ENCODE measurements at regions not wholly inside any gene's neighbourhood (a gene's known extent, or its start where the extent isn't known, plus 50 kb on each side); places are given as distances from the start of the nearest gene placed in this dataset.

DNA sequence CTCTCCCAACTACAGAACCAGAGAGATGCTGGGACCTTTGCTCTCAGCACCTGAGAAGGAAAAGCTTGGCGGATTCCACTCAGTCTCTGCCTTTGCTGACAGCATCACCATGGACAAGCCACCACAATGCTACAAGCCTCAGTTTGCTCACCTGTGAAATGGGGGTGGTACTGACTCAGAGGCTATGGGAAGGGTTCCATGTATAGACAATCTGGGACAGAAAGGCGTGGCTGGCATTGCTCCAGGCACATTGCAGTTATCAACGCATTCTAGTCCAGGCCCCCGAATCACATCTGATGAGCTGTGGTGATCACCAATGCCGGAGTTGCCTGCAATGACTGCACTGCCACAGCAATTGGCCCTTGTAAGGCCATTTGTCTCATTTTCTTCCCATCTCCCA is 72.6 kb downstream of the ISX start:
- Histone ChIP-seq H3K36me3 (replicated peaks in 1 of 2; ENCODE audit: control insufficient read depth in 1 of 2, insufficient read depth in 2 of 2, low read length in 2 of 2) (no peaks in the 10 kb centered on the region), H3K4me3 (replicated peaks in 1 of 3; ENCODE audit: low read depth in 2 of 3, low read length in 3 of 3) (no peak overlapping the region), H3K4me1 (ENCODE audit: control insufficient read depth in 1 of 2, insufficient read depth in 2 of 2, low read length in 2 of 2) (no peaks in the 10 kb centered on the region), H4K20me1 (ENCODE audit: insufficient read depth, low read length) (no peaks in the 10 kb centered on the region), H3K27me3 (ENCODE audit: control insufficient read depth in 2 of 2, insufficient read depth in 2 of 2, low read length in 2 of 2) (peaks cover 0 to 3% of the 10 kb centered on the region in 2 donors), H3K4me2 (replicated peaks; ENCODE audit: extremely low read depth, low read length, poor library complexity, severe bottlenecking) (no peak overlapping the region), H3K27ac (ENCODE audit: low read depth in 1 of 2, low read length in 2 of 2) (no peak overlapping the region), H3K9me3 (replicated peaks in 1 of 2; ENCODE audit: control insufficient read depth in 1 of 2, insufficient read depth in 1 of 2, low read length in 2 of 2) (no peaks in the 10 kb centered on the region), H3K9ac (ENCODE audit: insufficient read depth, low read length, poor library complexity, severe bottlenecking) (no peak overlapping the region), H3K79me2 (ENCODE audit: insufficient read depth, low read length) (no peaks in the 10 kb centered on the region), H2AFZ (ENCODE audit: insufficient read depth, low read depth, low read length, poor library complexity, severe bottlenecking) (no peak overlapping the region)
- DNase-seq, result no peak
- H3K9me3 Mint-ChIP-seq, result peaks cover 0 to 6% (median 0%) of the 10 kb centered on the region in 7 donors
- 100% methylated on average over 3 of the region's 5 CpGs for WGBS (ENCODE audit: insufficient coverage)
- H3K4me3 Mint-ChIP-seq, result no peak overlapping the region
- H3K4me1 Mint-ChIP-seq, result no peaks in the 10 kb centered on the region
- H3K27me3 Mint-ChIP-seq (ENCODE audit: low read depth in 3 of 3), result peaks cover 10 to 25% (median 21%) of the 10 kb centered on the region in 3 donors
- H3K36me3 Mint-ChIP-seq, result no peaks in the 10 kb centered on the region
- TF ChIP-seq, protein P1, sequence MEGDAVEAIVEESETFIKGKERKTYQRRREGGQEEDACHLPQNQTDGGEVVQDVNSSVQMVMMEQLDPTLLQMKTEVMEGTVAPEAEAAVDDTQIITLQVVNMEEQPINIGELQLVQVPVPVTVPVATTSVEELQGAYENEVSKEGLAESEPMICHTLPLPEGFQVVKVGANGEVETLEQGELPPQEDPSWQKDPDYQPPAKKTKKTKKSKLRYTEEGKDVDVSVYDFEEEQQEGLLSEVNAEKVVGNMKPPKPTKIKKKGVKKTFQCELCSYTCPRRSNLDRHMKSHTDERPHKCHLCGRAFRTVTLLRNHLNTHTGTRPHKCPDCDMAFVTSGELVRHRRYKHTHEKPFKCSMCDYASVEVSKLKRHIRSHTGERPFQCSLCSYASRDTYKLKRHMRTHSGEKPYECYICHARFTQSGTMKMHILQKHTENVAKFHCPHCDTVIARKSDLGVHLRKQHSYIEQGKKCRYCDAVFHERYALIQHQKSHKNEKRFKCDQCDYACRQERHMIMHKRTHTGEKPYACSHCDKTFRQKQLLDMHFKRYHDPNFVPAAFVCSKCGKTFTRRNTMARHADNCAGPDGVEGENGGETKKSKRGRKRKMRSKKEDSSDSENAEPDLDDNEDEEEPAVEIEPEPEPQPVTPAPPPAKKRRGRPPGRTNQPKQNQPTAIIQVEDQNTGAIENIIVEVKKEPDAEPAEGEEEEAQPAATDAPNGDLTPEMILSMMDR (IDR thresholded peaks at IDR 0.05), result no peak
- no peak overlapping the region for H3K27ac Mint-ChIP-seq
- intact Hi-C loops (cut with micrococcal nuclease), result no loop called here

DNA sequence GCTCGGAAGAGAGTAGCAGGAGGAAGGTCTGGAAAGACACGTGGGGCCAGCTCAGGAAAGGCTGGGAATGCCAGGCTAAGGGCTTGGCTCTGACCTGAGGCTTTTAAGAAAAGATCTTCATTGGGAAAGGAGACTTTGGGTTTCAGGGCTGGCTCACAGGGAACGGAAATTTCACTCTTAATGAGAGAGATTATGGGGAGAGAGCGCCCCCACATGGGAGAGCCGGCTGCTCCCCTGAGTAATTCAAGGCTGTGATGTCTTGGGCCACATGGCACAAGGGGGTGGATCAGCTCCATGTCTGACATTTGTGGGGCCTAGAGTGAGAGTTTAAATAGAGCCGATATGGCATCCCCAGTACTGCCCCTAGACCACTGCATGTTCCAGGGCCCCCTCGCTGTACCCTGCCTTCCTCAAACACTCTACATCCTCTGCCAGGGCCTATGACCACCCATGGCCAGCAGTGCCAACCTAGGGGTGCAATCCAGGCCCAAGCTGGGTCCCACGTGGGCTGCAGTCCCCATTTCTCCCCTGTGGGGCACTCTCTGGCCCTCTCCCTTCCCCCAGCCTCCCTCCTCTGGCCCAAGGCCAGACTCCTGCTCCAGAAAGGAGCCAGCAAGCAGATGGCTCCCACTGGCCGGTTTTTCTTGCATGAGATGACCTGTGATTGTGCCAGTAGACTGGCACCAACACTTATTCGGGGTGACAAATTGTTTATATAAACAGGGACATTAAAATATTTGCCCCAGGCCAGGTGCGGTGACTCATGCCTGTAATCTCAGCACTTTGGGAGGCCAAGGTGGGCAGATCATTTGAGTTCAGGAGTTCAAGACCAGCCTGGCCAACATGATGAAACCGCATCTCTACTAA is 75.2 kb downstream of the ISX start:
- DNase-seq, result no peak
- Histone ChIP-seq H3K4me3 (replicated peaks in 1 of 3; ENCODE audit: low read depth in 2 of 3, low read length in 3 of 3) (no peak overlapping the region), H3K9me3 (replicated peaks in 1 of 2; ENCODE audit: control insufficient read depth in 1 of 2, insufficient read depth in 1 of 2, low read length in 2 of 2) (no peaks in the 10 kb centered on the region), H3K27me3 (ENCODE audit: control insufficient read depth in 2 of 2, insufficient read depth in 2 of 2, low read length in 2 of 2) (no peaks in the 10 kb centered on the region), H3K36me3 (replicated peaks in 1 of 2; ENCODE audit: control insufficient read depth in 1 of 2, insufficient read depth in 2 of 2, low read length in 2 of 2) (no peaks in the 10 kb centered on the region), H3K9ac (ENCODE audit: insufficient read depth, low read length, poor library complexity, severe bottlenecking) (no peak overlapping the region), H3K79me2 (ENCODE audit: insufficient read depth, low read length) (no peaks in the 10 kb centered on the region), H2AFZ (ENCODE audit: insufficient read depth, low read depth, low read length, poor library complexity, severe bottlenecking) (no peak overlapping the region), H3K27ac (ENCODE audit: low read depth in 1 of 2, low read length in 2 of 2) (no peak overlapping the region), H3K4me1 (ENCODE audit: control insufficient read depth in 1 of 2, insufficient read depth in 2 of 2, low read length in 2 of 2) (no peaks in the 10 kb centered on the region), H3K4me2 (replicated peaks; ENCODE audit: extremely low read depth, low read length, poor library complexity, severe bottlenecking) (no peak overlapping the region), H4K20me1 (ENCODE audit: insufficient read depth, low read length) (no peaks in the 10 kb centered on the region)
- TF ChIP-seq, protein P1 (IDR thresholded peaks at IDR 0.05), result no peak
- Mint-ChIP-seq H3K36me3 (no peaks in the 10 kb centered on the region), H3K9me3 (peaks cover 0 to 6% (median 0%) of the 10 kb centered on the region in 7 donors), H3K27ac (peak overlapping the region in 1 of 7 donors; percentile 41), H3K27me3 (ENCODE audit: low read depth in 3 of 3) (peaks cover 1 to 10% (median 8%) of the 10 kb centered on the region in 3 donors), H3K4me3 (no peak overlapping the region), H3K4me1 (no peaks in the 10 kb centered on the region)
- WGBS (ENCODE audit: insufficient coverage), result 55% methylated on average over 11 of the region's 12 CpGs
- intact Hi-C loops (cut with micrococcal nuclease), result no loop called here
